Neutrophil (primary cell): ENCODE measurements at regions not wholly inside any gene's neighbourhood (a gene's known extent, or its start where the extent isn't known, plus 50 kb on each side); places are given as distances from the start of the nearest gene placed in this dataset.

Experiments used
- H3K27ac ChIP-seq: fragments of 200-600 bp; sonication (generic); 2 replicates; pipeline ENCODE4 v1.5.1; 2016; ENCODE audit warnings: mild to moderate bottlenecking, moderate library complexity
- H3K27me3 ChIP-seq: fragments of 200-600 bp; sonication (generic); 2 replicates; pipeline ENCODE4 v1.6.0; 2016; ENCODE audit warnings: mild to moderate bottlenecking
- H3K36me3 ChIP-seq: fragments of 200-600 bp; sonication (generic); 2 replicates; pipeline ENCODE4 v1.5.1; 2017
- H3K4me1 ChIP-seq, 2 experiments: fragments of 200-600 bp in 1 of 2; sonication (generic) in 1 of 2; 1 replicate in 1 of 2; 2 replicates in 1 of 2; pipeline versions ENCODE4 v1.5.1 to v1.6.1; 2013 to 2016; ENCODE audit warnings: low read depth in 1 of 2, low read length in 1 of 2, mild to moderate bottlenecking in 1 of 2, moderate library complexity in 1 of 2; ENCODE audit not compliant: control insufficient read depth in 1 of 2, insufficient read depth in 1 of 2
- H3K4me3 ChIP-seq, 2 experiments: fragments of 200-600 bp in 1 of 2; sonication (generic) in 1 of 2; 1 replicate in 1 of 2; 2 replicates in 1 of 2; pipeline ENCODE4 v1.5.1; 2013 to 2016; ENCODE audit warnings: low read depth in 1 of 2, low read length in 1 of 2, mild to moderate bottlenecking in 1 of 2, moderate library complexity in 1 of 2
- H3K9me3 ChIP-seq: fragments of 200-600 bp; sonication (generic); 2 replicates; pipeline ENCODE4 v1.5.1; 2016
- CTCF ChIP-seq: fragments of 200-600 bp; sonication (generic); IDR thresholded peaks from 2 replicates; pipeline ENCODE4 v1.5.1; 2016; ENCODE audit warnings: antibody characterized with exemption

GRCh38 chr7:340979-341694, 51.2 kb downstream of the FOXL3 start:
- Histone ChIP-seq H3K27ac (no peak overlapping the region), H3K9me3 (no peaks in the 10 kb centered on the region), H3K4me1 (no peaks in the 10 kb centered on the region), H3K4me3 (no peak overlapping the region), H3K27me3 (no peaks in the 10 kb centered on the region), H3K36me3 (no peaks in the 10 kb centered on the region)
- no peak for TF ChIP-seq CTCF

GRCh38 chr7:341841-342638, 52.1 kb downstream of the FOXL3 start:
- Histone ChIP-seq H3K4me3 (no peak overlapping the region), H3K36me3 (no peaks in the 10 kb centered on the region), H3K4me1 (no peaks in the 10 kb centered on the region), H3K27me3 (no peaks in the 10 kb centered on the region), H3K9me3 (no peaks in the 10 kb centered on the region), H3K27ac (no peak overlapping the region)
- no peak for TF ChIP-seq CTCF

- Histone ChIP-seq H3K36me3 (no peaks in the 10 kb centered on the region), H3K4me3 (no peak overlapping the region), H3K9me3 (no peaks in the 10 kb centered on the region), H3K27ac (no peak overlapping the region), H3K27me3 (no peaks in the 10 kb centered on the region), H3K4me1 (no peaks in the 10 kb centered on the region)
- no peak for TF ChIP-seq CTCF
These were observed 52.8 kb downstream of the FOXL3 start for GRCh38 chr7:342681-343216.

- Histone ChIP-seq H3K4me1 (no peaks in the 10 kb centered on the region), H3K27ac (no peak overlapping the region), H3K4me3 (no peak overlapping the region), H3K27me3 (no peaks in the 10 kb centered on the region), H3K9me3 (no peaks in the 10 kb centered on the region), H3K36me3 (no peaks in the 10 kb centered on the region)
- TF ChIP-seq CTCF, result no peak
These were observed 53.4 kb downstream of the FOXL3 start for GRCh38 chr7:343227-343822.

GRCh38 chr7:343864-344607, 54.1 kb downstream of the FOXL3 start:
- no peaks in the 10 kb centered on the region for H3K9me3 ChIP-seq
- no peaks in the 10 kb centered on the region for H3K27me3 ChIP-seq
- no peak overlapping the region for H3K4me3 ChIP-seq
- H3K27ac ChIP-seq, result no peak overlapping the region
- no peaks in the 10 kb centered on the region for H3K36me3 ChIP-seq
- TF ChIP-seq CTCF, result no peak
- H3K4me1 ChIP-seq, result no peaks in the 10 kb centered on the region
